HG03354 (cell line): ENCODE measurements at regions not wholly inside any gene's neighbourhood (a gene's known extent, or its start where the extent isn't known, plus 50 kb on each side); places are given as distances from the start of the nearest gene placed in this dataset.

Source experiments
- ATAC-seq: cut with Tn5 transposase; IDR thresholded peaks from one replicate; pipeline ENCODE4 v1.9.1; 2021; ENCODE audit warnings: mild to moderate bottlenecking; ENCODE audit not compliant: unreplicated experiment, poor library complexity, severe bottlenecking

DNA sequence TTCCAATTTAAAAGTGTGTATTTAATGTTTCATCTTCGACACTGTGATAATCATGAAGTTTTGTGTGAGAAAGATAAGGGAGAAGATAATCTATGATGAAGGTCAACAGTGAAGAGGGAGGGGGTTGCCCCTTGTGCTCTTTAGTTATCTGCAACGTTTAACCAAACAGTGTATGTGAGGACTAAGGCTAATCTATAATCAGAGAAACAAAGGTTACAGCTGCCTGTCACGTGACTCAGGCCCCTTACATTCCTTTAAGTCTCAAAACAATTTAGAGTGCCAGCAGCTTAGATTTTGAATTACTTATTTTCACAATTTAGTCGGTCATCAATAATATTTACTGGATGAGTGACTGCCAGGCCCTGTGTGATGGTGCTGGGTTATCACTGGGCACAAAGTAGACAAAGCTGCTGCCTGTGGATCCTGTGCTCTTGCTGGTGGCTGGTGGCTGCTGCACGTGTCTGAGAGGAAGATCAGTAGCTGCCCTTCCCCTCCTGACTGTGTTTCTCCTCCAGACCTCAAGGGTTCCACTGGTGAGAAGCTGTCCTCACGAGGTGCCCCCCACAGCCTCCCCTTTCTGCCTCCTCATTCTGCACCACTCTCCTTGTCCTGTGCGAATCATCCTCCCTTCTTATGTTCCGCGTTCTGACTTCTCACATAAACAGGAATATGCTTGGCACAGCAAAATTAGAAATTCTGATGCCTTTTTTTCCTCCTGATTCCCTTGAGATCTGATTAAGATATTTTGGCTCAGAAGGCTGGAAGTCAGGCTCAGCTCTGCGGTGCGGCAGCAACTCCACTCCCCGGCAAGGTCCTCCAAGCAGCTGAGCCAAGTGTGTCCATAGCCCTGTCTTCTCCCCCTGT is 331.1 kb upstream of the B3GAT1 start:
- no peak for ATAC-seq

GRCh38 chr11:134742224-134742612 is 330.2 kb upstream of the B3GAT1 start:
- no peak for ATAC-seq

DNA sequence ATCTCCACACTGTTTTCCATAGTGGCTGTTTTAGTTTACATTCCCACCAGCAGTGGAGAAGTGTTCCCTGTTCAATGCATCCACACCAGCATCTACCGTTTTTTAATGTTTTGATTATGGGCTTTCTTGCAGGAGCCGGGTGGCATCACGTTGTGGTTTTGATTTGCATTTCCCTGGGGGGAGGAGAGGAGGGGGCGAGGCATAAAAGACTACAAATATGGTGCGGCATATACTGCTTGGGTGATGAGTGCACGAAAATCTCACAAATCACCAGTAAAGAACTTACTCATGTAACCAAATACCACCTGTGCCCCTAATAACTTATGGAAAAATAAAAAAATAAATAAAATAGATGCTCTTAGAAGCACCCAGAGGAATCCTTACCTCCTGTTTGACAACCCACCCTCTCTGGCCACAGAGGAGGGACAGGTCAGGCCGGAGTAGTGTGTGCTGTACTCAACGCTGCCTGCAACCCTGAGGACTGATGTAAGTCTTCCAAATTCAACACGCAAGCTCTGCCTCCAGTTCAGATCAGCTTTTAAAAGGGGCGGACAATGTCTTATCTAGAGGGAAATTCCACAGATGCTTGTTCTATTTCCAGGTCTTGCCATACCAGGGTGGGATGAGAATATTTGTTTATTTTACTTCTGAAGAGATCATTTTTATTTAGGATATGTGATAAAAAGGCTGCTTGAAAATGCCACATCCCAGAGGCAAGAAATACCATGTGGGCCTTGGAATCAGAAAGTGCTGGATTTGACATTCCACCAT is 329.6 kb upstream of the B3GAT1 start:
- no peak for ATAC-seq

GRCh38 chr11:134740590-134741261 is 328.7 kb upstream of the B3GAT1 start:
- ATAC-seq = no peak

DNA sequence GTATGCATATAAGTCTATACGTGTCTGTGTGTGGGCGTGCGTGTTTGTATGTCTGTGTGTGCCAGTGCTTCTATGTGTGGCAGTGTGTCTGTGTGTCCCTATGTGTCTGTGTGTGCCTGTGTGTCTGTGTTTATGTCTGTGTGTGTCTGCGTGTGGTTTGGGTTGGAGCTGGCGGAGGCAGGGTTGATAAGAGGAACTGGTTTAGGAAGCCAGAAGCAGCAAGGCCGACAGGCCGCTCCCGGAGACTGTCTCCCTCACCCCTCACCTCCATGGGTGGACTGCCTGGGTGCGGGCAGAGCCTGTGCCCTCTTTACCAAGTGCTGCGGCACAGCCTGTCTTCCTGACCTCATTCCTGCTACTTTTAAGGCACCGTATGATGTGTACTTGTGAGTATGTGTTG is 327.1 kb upstream of the B3GAT1 start:
- ATAC-seq = no peak

DNA sequence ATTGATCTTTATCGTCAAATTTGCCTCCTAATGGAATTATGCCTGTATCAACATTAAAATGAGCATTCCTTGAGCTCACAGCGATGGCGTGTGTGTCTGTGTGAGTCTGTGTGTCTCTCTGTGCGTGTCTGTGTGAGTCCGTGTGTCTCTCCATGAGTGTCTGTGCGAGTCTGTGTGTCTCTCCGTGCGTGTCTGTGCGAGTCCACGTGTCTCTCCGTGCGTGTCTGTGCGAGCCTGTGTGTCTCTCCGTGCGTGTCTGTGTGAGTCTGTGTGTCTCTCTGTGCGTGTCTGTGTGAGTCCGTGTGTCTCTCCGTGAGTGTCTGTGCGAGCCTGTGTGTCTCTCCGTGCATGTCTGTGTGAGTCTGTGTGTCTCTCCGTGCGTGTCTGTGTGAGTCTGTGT is 326.5 kb upstream of the B3GAT1 start:
- no peak for ATAC-seq

DNA sequence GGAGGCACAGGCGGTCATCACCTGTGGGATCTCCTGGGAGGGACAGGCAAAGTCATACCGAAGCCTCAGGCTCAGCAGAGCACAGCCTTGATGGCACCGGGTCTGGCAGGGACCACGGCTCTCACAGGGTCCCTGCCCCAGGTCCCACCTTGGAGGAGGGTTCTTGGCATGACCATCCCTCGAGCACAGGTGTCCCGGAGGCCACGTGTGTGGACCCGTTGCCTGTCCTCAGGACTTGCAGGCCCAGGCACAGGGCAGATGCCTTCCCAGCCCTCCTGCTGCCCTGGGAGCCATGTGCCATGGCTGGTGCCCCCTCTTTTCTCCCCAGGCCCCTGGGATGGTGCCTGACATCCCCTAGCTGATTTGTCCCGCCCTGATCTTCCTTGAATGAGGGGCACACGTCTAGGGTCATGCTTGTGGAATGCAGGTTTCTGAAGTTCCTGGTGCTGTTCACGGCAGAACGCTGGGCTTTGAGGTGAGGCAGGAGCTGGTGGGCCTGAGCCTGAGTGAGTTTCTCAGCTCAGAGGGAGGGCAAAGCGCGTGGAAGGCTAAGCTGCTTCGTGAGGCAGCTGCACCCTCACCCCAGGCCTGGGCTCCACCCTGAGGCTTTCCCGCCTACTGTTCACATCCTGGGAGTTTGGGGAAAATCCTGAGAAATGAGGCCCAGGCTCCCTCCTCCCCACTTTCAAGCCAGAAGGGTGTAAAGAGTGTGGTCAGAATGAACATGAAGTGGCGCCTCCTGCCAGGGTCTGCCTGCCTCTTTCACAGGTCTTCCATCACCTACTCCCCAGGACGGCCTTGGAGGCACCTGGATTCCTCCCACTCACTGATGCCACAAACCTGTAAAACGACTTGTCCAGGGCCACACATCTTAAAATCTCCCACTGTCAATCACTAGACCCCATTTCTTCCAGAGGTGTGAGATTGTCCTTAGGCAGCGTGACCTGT is 325.8 kb upstream of the B3GAT1 start:
- ATAC-seq = no peak

- no peak for ATAC-seq
Observed at GRCh38 chr11:134736251-134736947, 324.4 kb upstream of the B3GAT1 start.

- ATAC-seq = no peak
Observed at GRCh38 chr11:134734894-134735293, 322.9 kb upstream of the B3GAT1 start.

GRCh38 chr11:134734141-134734845 is 322.3 kb upstream of the B3GAT1 start:
- no peak for ATAC-seq

DNA sequence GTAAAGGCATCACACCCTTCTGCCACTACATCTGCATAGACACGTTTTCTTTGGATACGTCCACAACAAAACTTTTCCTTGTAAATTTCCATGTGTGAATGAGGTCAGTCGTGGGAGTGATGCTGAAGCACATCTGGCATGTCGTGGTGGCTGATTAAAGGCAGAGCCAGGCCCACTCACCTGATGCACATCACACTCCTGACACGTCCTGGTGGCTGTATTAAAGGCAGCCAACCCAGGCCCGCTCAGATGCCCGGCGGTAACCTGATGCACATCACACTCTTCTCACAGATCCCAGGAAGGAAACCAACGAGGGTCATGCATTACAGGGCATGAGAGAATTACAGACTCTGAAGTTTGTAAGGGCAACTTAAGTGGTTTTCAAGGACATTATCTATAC is 321.6 kb upstream of the B3GAT1 start:
- no peak for ATAC-seq

GRCh38 chr11:134731213-134731961 is 319.3 kb upstream of the B3GAT1 start:
- ATAC-seq = no peak

DNA sequence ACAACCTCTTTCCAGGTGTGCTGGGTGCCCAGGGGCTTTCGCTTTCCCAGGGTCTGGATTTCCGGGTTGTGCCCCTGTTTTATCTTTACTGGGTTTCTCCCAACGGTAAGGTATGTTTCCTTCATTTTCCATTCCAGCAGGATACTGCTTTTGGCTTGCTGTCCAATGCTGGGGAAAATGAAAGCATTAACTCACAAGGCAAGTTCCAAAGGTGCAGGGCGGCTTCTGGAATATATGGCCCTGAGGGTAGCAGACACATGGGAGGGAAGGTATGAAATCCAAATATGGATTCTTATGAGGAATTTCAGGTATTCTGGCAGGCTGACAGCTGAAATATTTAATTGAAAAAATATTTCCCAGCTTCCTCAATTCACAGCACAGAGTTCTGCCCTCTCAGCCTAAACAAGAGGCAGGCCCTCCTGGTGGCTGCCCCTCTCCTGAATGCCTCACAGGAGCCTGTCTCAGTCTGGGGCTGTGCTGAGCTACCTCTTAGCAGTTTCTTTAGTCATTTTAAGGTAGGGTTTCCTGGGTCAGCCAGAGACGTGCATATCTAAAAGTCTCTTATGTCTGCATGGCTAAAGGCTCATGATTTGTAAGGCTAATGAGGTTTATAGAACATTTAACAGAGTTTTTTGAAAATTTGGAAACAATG is 318.6 kb upstream of the B3GAT1 start:
- ATAC-seq = no peak

GRCh38 chr11:134730101-134730500 is 318.1 kb upstream of the B3GAT1 start:
- ATAC-seq = no peak

- no peak for ATAC-seq
Observed at GRCh38 chr11:134728186-134728585, 316.1 kb upstream of the B3GAT1 start.

GRCh38 chr11:134727636-134728035 is 315.6 kb upstream of the B3GAT1 start:
- ATAC-seq = no peak

GRCh38 chr11:134727204-134727603 is 315.2 kb upstream of the B3GAT1 start:
- ATAC-seq = no peak
